GM20431 (cell line): ENCODE measurements at regions not wholly inside any gene's neighbourhood (a gene's known extent, or its start where the extent isn't known, plus 50 kb on each side); places are given as distances from the start of the nearest gene placed in this dataset.

Experiments used
- in situ Hi-C: fragments of 300-500 bp; cut with MseI, MboI; formaldehyde crosslinking; loops from one replicate; pipeline ENCODE4 v1.15.0; 2020; ENCODE audit warnings: low sequenced_read_pairs; ENCODE audit not compliant: unreplicated experiment

GRCh38 chr5:146254223-146254622 is 50.8 kb downstream of the RBM27 start:
- in situ Hi-C loops: no loop called here

GRCh38 chr5:146273109-146273508 is 65.5 kb upstream of the POU4F3 start:
- in situ Hi-C loops: no loop called here

- in situ Hi-C loops: loop anchor here (25.0 kb wide), 1 partner anchor 154 kb away; the partner anchor contains the start of gene TCERG1
Measured at GRCh38 chr5:146283344-146283761, 55.3 kb upstream of the POU4F3 start.

GRCh38 chr5:146284016-146284415 is 54.6 kb upstream of the POU4F3 start:
- in situ Hi-C loops: loop anchor here (25.0 kb wide), 1 partner anchor 153 kb away; the partner anchor contains the start of gene TCERG1
